GM12878 (cell line): ENCODE measurements at regions not wholly inside any gene's neighbourhood (a gene's known extent, or its start where the extent isn't known, plus 50 kb on each side); places are given as distances from the start of the nearest gene placed in this dataset.

Source experiments
- ATAC-seq: fragments of 200-7000 bp; cut with Tn5 transposase; 3 replicates; pipeline ENCODE4 v1.9.1; 2020; ENCODE audit warnings: mild to moderate bottlenecking, moderate library complexity
- BruUV-seq: library from RNA; stranded (reverse); fragments of 400-500 nt; replicated peaks from 2 replicates; lab custom pipeline; 2021; lab: Mats Ljungman, UMichigan
- CTCF ChIA-PET: fragments of 300-600 bp; sonication (Branson Sonifier 250); formaldehyde crosslinking; extraction: SDS; loops from one replicate; lab custom pipeline; 2021; ENCODE audit warnings: inconsistent platforms; lab: Yijun Ruan, JAX
- POLR2A ChIA-PET: fragments of 350-600 bp; formaldehyde crosslinking; extraction: SDS; loops from one replicate; lab custom pipeline; 2021; ENCODE audit warnings: inconsistent platforms; lab: Charles Lee
- RAD21 ChIA-PET: fragments of 300-600 bp; sonication (Branson Sonifier 250); formaldehyde crosslinking; loops from one replicate; lab custom pipeline; 2023; ENCODE audit warnings: antibody characterized with exemption; ENCODE audit not compliant: unreplicated experiment; lab: Charles Lee
- SMC1A ChIA-PET: fragments of 300-600 bp; sonication (Branson Sonifier 250); formaldehyde crosslinking; loops from one replicate; lab custom pipeline; 2023; ENCODE audit not compliant: unreplicated experiment, uncharacterized antibody; lab: Charles Lee
- DNase-seq: peaks from one replicate; pipeline ENCODE4 v3.0.0-alpha.2; 2011; ENCODE audit warnings: low read depth, low spot score
- FAIRE-seq: peaks from 3 replicates; lab custom pipeline; 2011; peaks lifted over from hg19 to GRCh38; lab: Jason Lieb, UNC
- H2AFZ ChIP-seq: 2 replicates; pipeline ENCODE4 v1.6.0; 2011; ENCODE audit warnings: low read depth, low read length, control low read depth; ENCODE audit not compliant: control insufficient read depth
- H3K27ac ChIP-seq: 2 replicates; pipeline ENCODE4 v1.5.1; 2011; ENCODE audit warnings: control low read depth; ENCODE audit not compliant: control insufficient read depth, insufficient read depth
- H3K27me3 ChIP-seq, 2 experiments: replicated peaks in 1 of 2; 2 replicates each; pipeline versions ENCODE4 v1.6.0 to v1.6.1; 2011; ENCODE audit warnings: low read length in 1 of 2; ENCODE audit not compliant: control insufficient read depth in 2 of 2, insufficient read depth in 2 of 2
- H3K36me3 ChIP-seq, 2 experiments: 2 replicates each; pipeline ENCODE4 v1.5.1; 2011; ENCODE audit warnings: low read length in 1 of 2; ENCODE audit not compliant: control insufficient read depth in 2 of 2, insufficient read depth in 2 of 2
- H3K4me1 ChIP-seq: 2 replicates; pipeline ENCODE4 v1.6.1; 2011; ENCODE audit warnings: mild to moderate bottlenecking, low read length, moderate library complexity, mixed read lengths; ENCODE audit not compliant: control insufficient read depth, insufficient read depth
- H3K4me2 ChIP-seq: 2 replicates; pipeline ENCODE4 v1.6.0; 2011; ENCODE audit warnings: control low read depth; ENCODE audit not compliant: control insufficient read depth, insufficient read depth
- H3K4me3 ChIP-seq: fragments of 200-600 bp; sonication (generic); 2 replicates; pipeline ENCODE4 v1.5.1; 2016
- H3K79me2 ChIP-seq: 2 replicates; pipeline ENCODE4 v1.6.0; 2011; ENCODE audit warnings: low read length; ENCODE audit not compliant: control insufficient read depth, insufficient read depth
- H3K9ac ChIP-seq: 2 replicates; pipeline ENCODE4 v1.8.0; 2011; ENCODE audit warnings: low read length, control low read depth, mixed read lengths; ENCODE audit not compliant: control insufficient read depth, insufficient read depth
- H3K9me3 ChIP-seq: replicated peaks from 3 replicates; pipeline ENCODE4 v1.5.1; 2011; ENCODE audit warnings: mild to moderate bottlenecking, low read length; ENCODE audit not compliant: control insufficient read depth, insufficient read depth
- H4K20me1 ChIP-seq: 2 replicates; pipeline ENCODE4 v1.6.0; 2011; ENCODE audit not compliant: control insufficient read depth, insufficient read depth
- CEBPZ ChIP-seq: fragments of 150-350 bp; IDR thresholded peaks from 2 replicates; pipeline ENCODE4 v1.6.1; 2016; ENCODE audit warnings: low read depth, low read length
- E2F8 ChIP-seq: fragments of 450-650 bp; IDR thresholded peaks from 2 replicates; pipeline ENCODE4 v1.6.1; 2018; ENCODE audit warnings: mild to moderate bottlenecking, low read depth, moderate library complexity; ENCODE audit not compliant: partially characterized antibody
- JUND ChIP-seq: IDR thresholded peaks from 2 replicates; pipeline ENCODE4 v1.6.1; 2012; ENCODE audit warnings: low read depth, mild to moderate bottlenecking, low read length, improper control_type of control experiment, moderate library complexity
- WRNIP1 ChIP-seq: IDR thresholded peaks from 2 replicates; pipeline ENCODE4 v1.6.1; 2011; ENCODE audit warnings: low read depth, low read length, improper control_type of control experiment, borderline replicate concordance
- ZBED1 ChIP-seq: IDR thresholded peaks from 2 replicates; pipeline ENCODE4 v1.6.1; 2016; ENCODE audit warnings: borderline replicate concordance
- WGBS: methylation state at CpG from one replicate; pipeline ENCODE4 v1.1.6; 2016; ENCODE audit warnings: low lambda C conversion rate; ENCODE audit not compliant: insufficient replicate concordance, insufficient coverage; ENCODE audit errors: missing lambda C conversion rate; 5-methylcytosine and 5-hydroxymethylcytosine counted together
- in situ Hi-C: fragments of 300-500 bp; cut with MboI; formaldehyde crosslinking; loops from 9 replicates; pipeline ENCODE4 v1.14.3; 2018; ENCODE audit warnings: mixed read lengths
- intact Hi-C: fragments of 100-400 bp; cut with micrococcal nuclease; formaldehyde crosslinking; loops from one replicate; pipeline ENCODE4 v1.14.2; 2022; ENCODE audit not compliant: unreplicated experiment

GRCh38 chr13:48843630-48844380, 131.9 kb upstream of the FNDC3A start:
- no peak for FAIRE-seq

More at GRCh38 chr13:48843630-48844380, 131.9 kb upstream of the FNDC3A start:
- Histone ChIP-seq H3K27me3 (peaks cover 0 to 3% of the 10 kb centered on the region in 2 experiments; a peak in 1 of 4 replicates), H3K79me2 (no peaks in the 10 kb centered on the region), H3K4me3 (no peak overlapping the region), H3K9ac (no peak overlapping the region), H3K4me1 (no peaks in the 10 kb centered on the region), H3K27ac (no peak overlapping the region), H3K4me2 (no peak overlapping the region), H2AFZ (no peak overlapping the region), H4K20me1 (no peaks in the 10 kb centered on the region), H3K9me3 (no peaks in the 10 kb centered on the region), H3K36me3 (no peaks in the 10 kb centered on the region)
- 14% methylated on average over 3 of the region's 3 CpGs for WGBS
- ChIA-PET CTCF (no interaction called here), SMC1A (interaction anchor here (1.4 kb wide), 1 partner anchor 15 kb away, joined by 3 read pairs; no protein-coding TSS in a partner anchor), POLR2A (no interaction called here), RAD21 (no interaction called here)
- intact Hi-C loops (no loop called here), in situ Hi-C loops (no loop called here)
- BruUV-seq: no TSS peak
- DNase-seq: no peak
- ATAC-seq: no peak
- TF ChIP-seq WRNIP1 (no peak), CEBPZ (no peak), E2F8 (no peak), ZBED1 (no peak), JUND (no peak)
